CD14-positive monocyte (primary cell): ENCODE measurements at regions not wholly inside any gene's neighbourhood (a gene's known extent, or its start where the extent isn't known, plus 50 kb on each side); places are given as distances from the start of the nearest gene placed in this dataset.

Source experiments
- DNase-seq, 3 donors: peaks; one replicate each; pipeline ENCODE4 v3.0.0-alpha.2; 2011 to 2022
- H2AFZ ChIP-seq: 2 replicates; pipeline ENCODE4 v1.6.0; 2012; ENCODE audit warnings: mild to moderate bottlenecking, low read depth, low read length, inconsistent platforms; ENCODE audit not compliant: insufficient read depth, poor library complexity, severe bottlenecking
- H3K27ac ChIP-seq, 2 donors: 1 replicate in 1 of 2; 2 replicates in 1 of 2; pipeline ENCODE4 v1.5.1; 2012 to 2013; ENCODE audit warnings: low read length in 2 of 2, control low read depth in 1 of 2, inconsistent platforms in 1 of 2, low read depth in 1 of 2, mild to moderate bottlenecking in 1 of 2
- H3K27me3 ChIP-seq, 2 donors: one replicate each; pipeline versions ENCODE4 v1.6.0 to v1.6.1; 2011 to 2013; ENCODE audit warnings: low read length in 2 of 2; ENCODE audit not compliant: control insufficient read depth in 2 of 2, insufficient read depth in 2 of 2
- H3K36me3 ChIP-seq, 2 donors: replicated peaks in 1 of 2; 1 replicate in 1 of 2; 2 replicates in 1 of 2; pipeline versions ENCODE4 v1.5.1 to v1.6.1; 2012 to 2013; ENCODE audit warnings: low read length in 2 of 2, control low read depth in 1 of 2, inconsistent platforms in 1 of 2, mild to moderate bottlenecking in 1 of 2; ENCODE audit not compliant: insufficient read depth in 2 of 2, control insufficient read depth in 1 of 2
- H3K4me1 ChIP-seq, 2 donors: 1 replicate in 1 of 2; 2 replicates in 1 of 2; pipeline versions ENCODE4 v1.5.1 to v1.6.1; 2012 to 2013; ENCODE audit warnings: low read length in 2 of 2, control low read depth in 1 of 2, inconsistent platforms in 1 of 2, mild to moderate bottlenecking in 1 of 2, moderate library complexity in 1 of 2; ENCODE audit not compliant: insufficient read depth in 2 of 2, control insufficient read depth in 1 of 2
- H3K4me2 ChIP-seq: replicated peaks from 2 replicates; pipeline ENCODE3; 2012; ENCODE audit warnings: low read length, moderate library complexity, mild to moderate bottlenecking; ENCODE audit not compliant: poor library complexity, severe bottlenecking; ENCODE audit errors: extremely low read depth
- H3K4me3 ChIP-seq, 3 experiments: fragments of 200-600 bp in 1 of 3; sonication (generic) in 1 of 3; replicated peaks in 1 of 3; 1 replicate in 2 of 3; 2 replicates in 1 of 3; pipeline ENCODE4 v1.5.1; 2011 to 2013; ENCODE audit warnings: low read length in 3 of 3, mild to moderate bottlenecking in 3 of 3, control low read depth in 2 of 3, low read depth in 2 of 3, inconsistent platforms in 1 of 3, moderate library complexity in 1 of 3
- H3K79me2 ChIP-seq: 2 replicates; pipeline ENCODE4 v1.6.0; 2012; ENCODE audit warnings: mild to moderate bottlenecking, control low read depth, inconsistent platforms, low read length, moderate library complexity; ENCODE audit not compliant: insufficient read depth
- H3K9ac ChIP-seq: 2 replicates; pipeline ENCODE4 v1.6.0; 2017; ENCODE audit warnings: low read length, mild to moderate bottlenecking; ENCODE audit not compliant: insufficient read depth, poor library complexity, severe bottlenecking
- H3K9me3 ChIP-seq, 2 donors: replicated peaks in 1 of 2; 1 replicate in 1 of 2; 2 replicates in 1 of 2; pipeline versions ENCODE4 v1.5.1 to v1.6.1; 2012 to 2013; ENCODE audit warnings: low read length in 2 of 2, control low read depth in 1 of 2; ENCODE audit not compliant: control insufficient read depth in 1 of 2, insufficient read depth in 1 of 2
- H4K20me1 ChIP-seq: 2 replicates; pipeline ENCODE4 v1.6.0; 2012; ENCODE audit warnings: mild to moderate bottlenecking, low read length, control low read depth, moderate library complexity; ENCODE audit not compliant: insufficient read depth
- H3K27ac Mint-ChIP-seq, 7 donors: one replicate each; pipeline ENCODE4 v1.8.0; 2020; ENCODE audit warnings: mild to moderate bottlenecking in 7 of 7, mixed read lengths in 7 of 7, moderate library complexity in 6 of 7, inconsistent platforms in 2 of 7
- H3K27me3 Mint-ChIP-seq, 3 donors: one replicate each; pipeline ENCODE4 v1.8.0; 2021 to 2022; ENCODE audit warnings: low read depth in 3 of 3, mild to moderate bottlenecking in 3 of 3, mixed read lengths in 3 of 3, moderate library complexity in 3 of 3, inconsistent platforms in 1 of 3
- H3K36me3 Mint-ChIP-seq, 2 donors: one replicate each; pipeline ENCODE4 v1.8.0; 2020; ENCODE audit warnings: mixed read lengths in 2 of 2, inconsistent platforms in 1 of 2, mild to moderate bottlenecking in 1 of 2
- H3K4me1 Mint-ChIP-seq: one replicate; pipeline ENCODE4 v1.8.0; 2020; ENCODE audit warnings: mild to moderate bottlenecking, mixed read lengths
- H3K4me3 Mint-ChIP-seq, 2 donors: one replicate each; pipeline ENCODE4 v1.8.0; 2020; ENCODE audit warnings: mild to moderate bottlenecking in 2 of 2, mixed read lengths in 2 of 2, moderate library complexity in 1 of 2
- H3K9me3 Mint-ChIP-seq, 7 donors: one replicate each; pipeline ENCODE4 v1.8.0; 2020 to 2022; ENCODE audit warnings: mixed read lengths in 7 of 7, mild to moderate bottlenecking in 6 of 7, moderate library complexity in 6 of 7, inconsistent platforms in 2 of 7
- WGBS: methylation state at CpG from one replicate; pipeline ENCODE4 v1.1.5; 2013; ENCODE audit warnings: missing lambda C conversion rate; ENCODE audit not compliant: insufficient coverage; 5-methylcytosine and 5-hydroxymethylcytosine counted together
- intact Hi-C, 2 donors: fragments of 100-400 bp; cut with micrococcal nuclease; formaldehyde crosslinking; loops; one replicate each; pipeline versions ENCODE4 v1.15.0 to v1.15.1; 2023
- TF ChIP-seq, protein P1 (sequence below): fragments of 200-600 bp; IDR thresholded peaks from one replicate; pipeline ENCODE4 v1.8.0; 2022; ENCODE audit warnings: antibody characterized with exemption, mild to moderate bottlenecking

DNA sequence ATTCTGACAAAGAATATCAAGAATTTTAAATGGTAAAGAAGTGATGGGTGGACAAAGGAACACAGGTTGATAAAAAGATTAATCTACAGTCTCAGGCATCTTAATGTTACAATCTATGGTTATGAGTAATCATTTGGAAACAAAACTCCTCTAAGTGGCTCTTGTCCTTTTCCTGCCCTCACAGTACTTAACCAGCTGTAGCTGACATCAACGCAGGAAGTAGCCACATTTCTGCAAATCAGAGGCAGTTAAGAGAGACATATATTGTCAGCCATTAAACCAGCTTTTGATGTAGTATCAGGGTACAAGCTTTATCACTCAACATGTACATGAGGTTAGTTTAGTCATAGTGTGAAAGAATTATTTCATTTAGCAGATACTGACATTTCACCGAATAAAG, 244.6 kb downstream of the NR4A2 start:
- Histone ChIP-seq H3K9ac (no peak overlapping the region), H4K20me1 (no peaks in the 10 kb centered on the region), H2AFZ (no peak overlapping the region), H3K79me2 (no peaks in the 10 kb centered on the region), H3K27ac (no peak overlapping the region), H3K4me2 (no peak overlapping the region), H3K36me3 (no peaks in the 10 kb centered on the region), H3K4me1 (no peaks in the 10 kb centered on the region), H3K4me3 (no peak overlapping the region), H3K27me3 (no peaks in the 10 kb centered on the region), H3K9me3 (peaks cover 5 to 12% of the 10 kb centered on the region in 2 donors)
- Mint-ChIP-seq H3K4me3 (no peak overlapping the region), H3K27me3 (no peaks in the 10 kb centered on the region), H3K4me1 (no peaks in the 10 kb centered on the region), H3K27ac (no peak overlapping the region), H3K36me3 (no peaks in the 10 kb centered on the region), H3K9me3 (peaks cover 2 to 15% (median 9%) of the 10 kb centered on the region in 7 donors)
- DNase-seq: no peak
- intact Hi-C loops: no loop called here
- TF ChIP-seq, protein P1, sequence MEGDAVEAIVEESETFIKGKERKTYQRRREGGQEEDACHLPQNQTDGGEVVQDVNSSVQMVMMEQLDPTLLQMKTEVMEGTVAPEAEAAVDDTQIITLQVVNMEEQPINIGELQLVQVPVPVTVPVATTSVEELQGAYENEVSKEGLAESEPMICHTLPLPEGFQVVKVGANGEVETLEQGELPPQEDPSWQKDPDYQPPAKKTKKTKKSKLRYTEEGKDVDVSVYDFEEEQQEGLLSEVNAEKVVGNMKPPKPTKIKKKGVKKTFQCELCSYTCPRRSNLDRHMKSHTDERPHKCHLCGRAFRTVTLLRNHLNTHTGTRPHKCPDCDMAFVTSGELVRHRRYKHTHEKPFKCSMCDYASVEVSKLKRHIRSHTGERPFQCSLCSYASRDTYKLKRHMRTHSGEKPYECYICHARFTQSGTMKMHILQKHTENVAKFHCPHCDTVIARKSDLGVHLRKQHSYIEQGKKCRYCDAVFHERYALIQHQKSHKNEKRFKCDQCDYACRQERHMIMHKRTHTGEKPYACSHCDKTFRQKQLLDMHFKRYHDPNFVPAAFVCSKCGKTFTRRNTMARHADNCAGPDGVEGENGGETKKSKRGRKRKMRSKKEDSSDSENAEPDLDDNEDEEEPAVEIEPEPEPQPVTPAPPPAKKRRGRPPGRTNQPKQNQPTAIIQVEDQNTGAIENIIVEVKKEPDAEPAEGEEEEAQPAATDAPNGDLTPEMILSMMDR: no peak
- WGBS: no CpG with 5 or more reads among the region's 2 CpGs

DNA sequence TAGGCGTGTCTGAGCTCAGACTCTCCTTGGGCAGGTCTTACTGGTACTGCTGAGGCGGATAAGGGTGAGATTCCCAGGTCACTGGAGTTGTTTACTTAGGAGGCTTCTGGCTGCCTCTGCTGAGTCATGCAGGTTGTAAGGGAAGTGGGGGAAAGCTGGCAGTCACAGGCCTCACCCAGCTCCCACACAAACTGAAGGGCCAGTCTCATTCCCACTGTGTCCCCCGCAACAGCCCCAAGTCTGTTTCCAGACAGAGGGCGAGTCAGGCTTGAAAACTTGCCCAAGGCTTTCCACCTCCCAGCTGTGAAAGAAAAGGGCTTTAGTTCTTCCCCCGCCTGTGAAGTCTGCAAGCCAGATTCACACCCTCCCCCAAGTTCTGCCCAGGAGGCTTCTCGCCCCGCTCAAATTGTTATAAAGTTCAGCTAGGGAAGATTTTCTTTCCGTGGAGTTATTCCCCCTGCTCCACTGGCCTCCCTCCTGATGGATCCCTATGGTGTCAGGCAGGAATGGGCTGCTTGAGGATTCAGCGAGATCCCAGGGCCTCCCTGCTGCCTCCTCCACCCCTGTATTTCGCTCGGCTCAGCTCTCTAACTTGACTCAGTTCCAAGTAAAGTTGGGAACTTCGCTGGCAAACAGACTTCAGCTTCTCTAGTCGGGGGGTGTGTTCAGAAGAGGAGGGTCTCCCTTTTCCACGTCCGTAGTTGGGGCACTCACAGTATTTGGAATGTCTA, 248.6 kb downstream of the NR4A2 start:
- Mint-ChIP-seq H3K27ac (no peak overlapping the region), H3K4me1 (no peaks in the 10 kb centered on the region)
- no peak for DNase-seq

More for the DNA sequence above, 248.6 kb downstream of the NR4A2 start:
- Histone ChIP-seq H4K20me1 (no peaks in the 10 kb centered on the region), H3K9ac (no peak overlapping the region), H3K79me2 (no peaks in the 10 kb centered on the region), H2AFZ (no peak overlapping the region), H3K4me3 (no peak overlapping the region), H3K36me3 (no peaks in the 10 kb centered on the region), H3K4me2 (no peak overlapping the region), H3K27ac (no peak overlapping the region), H3K4me1 (no peaks in the 10 kb centered on the region), H3K9me3 (peaks cover 5 to 12% of the 10 kb centered on the region in 2 donors), H3K27me3 (no peaks in the 10 kb centered on the region)
- no peaks in the 10 kb centered on the region for H3K36me3 Mint-ChIP-seq
- no peak overlapping the region for H3K4me3 Mint-ChIP-seq
- H3K9me3 Mint-ChIP-seq: peaks cover 2 to 18% (median 12%) of the 10 kb centered on the region in 7 donors
- 91% methylated on average over 8 of the region's 15 CpGs for WGBS
- intact Hi-C loops: no loop called here
- peaks cover 0 to 4% (median 0%) of the 10 kb centered on the region in 3 donors for H3K27me3 Mint-ChIP-seq
- TF ChIP-seq, protein P1: no peak
